Muscle layer of colon (tissue), 2 donors: ENCODE measurements at regions not wholly inside any gene's neighbourhood (a gene's known extent, or its start where the extent isn't known, plus 50 kb on each side); places are given as distances from the start of the nearest gene placed in this dataset.

Experiments used
- H3K27ac ChIP-seq: one replicate; pipeline ENCODE4 v1.7.0; 2013; ENCODE audit warnings: low read depth, mild to moderate bottlenecking, low read length, moderate library complexity
- H3K27me3 ChIP-seq, 2 donors: one replicate each; pipeline ENCODE4 v1.7.0; 2013; ENCODE audit warnings: low read length in 2 of 2, mild to moderate bottlenecking in 2 of 2; ENCODE audit not compliant: insufficient read depth in 2 of 2, control insufficient read depth in 1 of 2
- H3K36me3 ChIP-seq: one replicate; pipeline ENCODE4 v1.7.0; 2013; ENCODE audit warnings: mild to moderate bottlenecking, low read length; ENCODE audit not compliant: insufficient read depth
- H3K4me1 ChIP-seq: one replicate; pipeline ENCODE4 v1.7.0; 2013; ENCODE audit warnings: mild to moderate bottlenecking, low read length; ENCODE audit not compliant: insufficient read depth
- H3K4me3 ChIP-seq, 2 donors: one replicate each; pipeline ENCODE4 v1.7.0; 2013; ENCODE audit warnings: low read length in 2 of 2, low read depth in 1 of 2, mild to moderate bottlenecking in 1 of 2, moderate library complexity in 1 of 2
- H3K9ac ChIP-seq: one replicate; pipeline ENCODE4 v1.7.0; 2013; ENCODE audit warnings: low read length
- H3K9me3 ChIP-seq: one replicate; pipeline ENCODE4 v1.7.0; 2013; ENCODE audit warnings: mild to moderate bottlenecking, low read length
- donor health status: abdominal sarcoma.
- donor health status: Adenocarcinoma of cecum.

DNA sequence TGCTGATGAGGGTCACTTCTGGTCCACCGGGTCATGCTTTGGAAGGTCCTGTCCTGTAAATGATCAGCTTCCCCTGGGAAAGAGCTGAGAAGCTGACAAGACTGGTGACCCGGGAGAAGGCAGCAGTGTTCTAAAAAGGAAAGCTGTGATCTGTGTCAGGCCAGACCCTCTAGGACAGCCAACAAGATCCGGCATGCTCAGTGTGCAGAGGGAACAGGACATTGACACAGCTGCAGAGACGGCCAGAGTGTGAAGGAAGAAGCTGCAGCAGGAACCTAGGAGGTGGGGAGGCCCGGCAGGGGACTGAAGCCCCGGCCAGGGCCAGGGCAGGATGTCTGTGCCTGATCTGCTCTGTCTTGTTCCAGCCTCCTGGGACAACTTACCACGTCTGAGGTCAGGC is 372.7 kb upstream of the ID2 start:
- no peaks in the 10 kb centered on the region for H3K27me3 ChIP-seq
- H3K36me3 ChIP-seq: no peaks in the 10 kb centered on the region
- no peaks in the 10 kb centered on the region for H3K9me3 ChIP-seq
- peaks cover 17% of the 10 kb centered on the region for H3K4me1 ChIP-seq
- no peak overlapping the region for H3K27ac ChIP-seq
- no peak overlapping the region for H3K9ac ChIP-seq
- no peak overlapping the region for H3K4me3 ChIP-seq

DNA sequence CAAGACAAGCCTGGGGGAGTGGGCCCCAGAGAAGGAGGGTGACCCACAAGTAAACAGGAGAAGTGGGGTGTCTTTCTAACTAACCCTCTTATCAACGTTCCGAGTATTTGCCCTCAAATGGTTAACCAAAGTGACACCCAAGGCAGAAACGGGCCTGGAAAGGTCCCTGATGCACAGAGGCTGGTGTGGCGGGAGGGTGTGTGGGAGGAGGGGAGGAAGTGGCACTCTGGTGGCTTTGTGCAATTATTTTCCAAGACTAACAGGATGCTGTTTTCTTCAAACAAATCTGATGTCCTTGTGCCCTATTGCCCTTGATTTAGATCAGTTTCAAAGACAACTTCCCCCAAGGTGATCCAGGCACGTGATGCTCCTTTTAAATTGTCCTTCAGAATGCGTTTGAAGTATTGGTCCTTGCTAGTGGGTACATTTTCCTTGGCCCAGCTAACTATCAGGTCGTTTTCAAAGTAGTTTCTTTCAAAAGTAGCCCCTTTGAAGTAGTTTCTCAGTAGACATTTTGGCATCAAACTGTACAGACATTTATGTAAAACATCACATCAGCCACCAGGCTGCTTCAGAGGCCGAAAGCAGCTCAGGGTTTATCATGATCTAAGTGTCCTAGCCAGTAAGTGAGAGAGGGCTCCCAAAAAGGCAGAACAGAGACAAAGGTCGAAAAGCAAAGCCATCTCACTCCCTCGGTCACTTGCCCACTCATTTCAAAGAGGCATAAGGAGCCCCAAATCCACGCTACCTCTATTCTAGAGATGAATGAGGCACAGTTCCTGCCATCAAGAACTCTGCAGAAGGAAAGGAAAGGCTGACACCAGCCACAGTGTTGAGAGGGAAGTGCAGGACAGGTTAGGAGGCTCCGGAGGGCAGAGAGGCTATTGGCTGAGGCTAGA is 371.1 kb upstream of the ID2 start:
- Histone ChIP-seq H3K4me3 (no peak overlapping the region), H3K9me3 (no peaks in the 10 kb centered on the region), H3K4me1 (peaks cover 14% of the 10 kb centered on the region), H3K36me3 (no peaks in the 10 kb centered on the region), H3K27me3 (no peaks in the 10 kb centered on the region), H3K27ac (no peak overlapping the region), H3K9ac (no peak overlapping the region)

GRCh38 chr2:8312221-8312620 is 369.6 kb upstream of the ID2 start:
- peaks cover 8% of the 10 kb centered on the region for H3K4me1 ChIP-seq
- H3K9me3 ChIP-seq: no peaks in the 10 kb centered on the region
- no peaks in the 10 kb centered on the region for H3K36me3 ChIP-seq
- H3K9ac ChIP-seq: no peak overlapping the region
- no peak overlapping the region for H3K4me3 ChIP-seq
- no peaks in the 10 kb centered on the region for H3K27me3 ChIP-seq
- H3K27ac ChIP-seq: no peak overlapping the region

DNA sequence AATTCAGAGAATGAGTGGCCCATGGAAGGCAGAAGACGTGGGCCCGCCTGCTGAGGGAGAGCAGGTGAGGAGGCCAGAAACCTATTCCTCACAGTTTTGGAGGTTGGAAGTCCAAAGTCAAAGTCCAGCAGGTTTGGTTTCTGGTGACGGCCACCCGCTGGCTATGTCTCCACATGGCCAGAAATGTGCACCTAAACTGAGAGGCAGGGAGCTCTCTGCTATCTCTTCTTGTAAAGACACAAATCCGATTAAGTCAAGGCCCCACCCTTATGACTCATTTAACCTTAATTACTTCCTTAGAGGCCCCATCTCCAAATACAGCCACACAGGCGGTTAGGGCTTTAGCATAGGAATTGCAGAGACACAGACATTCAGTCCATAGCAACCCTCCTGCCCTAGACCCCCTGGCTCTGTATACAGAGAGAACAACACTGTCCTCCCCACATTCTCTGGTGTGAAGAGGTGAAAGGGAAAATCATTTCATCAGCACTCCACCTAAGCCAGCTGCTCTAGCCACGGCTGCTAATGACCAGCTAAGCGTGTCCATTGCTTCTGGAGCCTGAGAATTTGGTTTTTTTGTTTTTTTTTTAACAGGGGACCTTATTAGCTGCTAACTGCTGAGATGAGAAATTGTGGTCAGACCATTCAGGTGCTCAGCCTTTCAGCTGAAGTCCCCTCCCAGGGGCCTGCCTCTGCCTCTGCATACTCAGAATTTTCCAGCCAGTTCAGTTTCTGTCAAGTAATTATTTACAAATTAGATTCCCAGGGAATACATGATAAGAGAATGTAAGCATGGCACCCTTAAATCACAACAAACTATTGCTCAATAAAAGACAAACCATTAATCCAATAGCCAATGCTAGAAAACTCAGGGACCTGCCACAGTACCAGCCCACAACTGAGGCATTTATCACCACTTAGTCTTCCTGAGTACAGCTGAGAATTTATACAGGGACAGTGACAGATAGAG is 368.7 kb upstream of the ID2 start:
- no peak overlapping the region for H3K9ac ChIP-seq
- H3K27ac ChIP-seq: no peak overlapping the region
- H3K4me1 ChIP-seq: peaks cover 8% of the 10 kb centered on the region

DNA sequence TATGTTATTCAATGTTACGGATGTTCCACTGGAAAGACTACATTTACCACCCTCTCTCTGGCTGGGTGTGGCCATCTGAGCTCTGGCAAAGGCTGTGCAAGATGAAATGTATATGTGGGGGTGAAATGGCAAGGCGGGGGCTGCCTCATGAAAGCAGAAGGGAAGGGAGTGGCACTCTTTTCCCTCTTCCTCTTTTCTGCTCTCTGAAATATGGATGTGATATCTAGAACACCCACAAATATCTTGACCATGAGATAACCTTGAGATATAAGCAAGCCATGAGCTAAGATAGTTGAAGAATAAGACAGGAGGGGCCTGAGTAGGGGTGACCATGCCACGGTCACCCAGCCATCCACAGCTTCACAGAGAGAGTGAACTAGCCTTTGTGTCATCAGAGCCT is 367.8 kb upstream of the ID2 start:
- H3K4me3 ChIP-seq: no peak overlapping the region
- no peaks in the 10 kb centered on the region for H3K36me3 ChIP-seq
- H3K9me3 ChIP-seq: no peaks in the 10 kb centered on the region
- H3K27me3 ChIP-seq: no peaks in the 10 kb centered on the region
- no peak overlapping the region for H3K9ac ChIP-seq
- no peak overlapping the region for H3K27ac ChIP-seq
- H3K4me1 ChIP-seq: peaks cover 8% of the 10 kb centered on the region

More for the DNA sequence above, 368.7 kb upstream of the ID2 start:
- Histone ChIP-seq H3K36me3 (no peaks in the 10 kb centered on the region), H3K27me3 (no peaks in the 10 kb centered on the region), H3K4me3 (no peak overlapping the region), H3K9me3 (no peaks in the 10 kb centered on the region)

GRCh38 chr2:8315531-8316165 is 366.2 kb upstream of the ID2 start:
- Histone ChIP-seq H3K4me1 (peaks cover 12% of the 10 kb centered on the region), H3K9me3 (no peaks in the 10 kb centered on the region), H3K27ac (no peak overlapping the region), H3K4me3 (no peak overlapping the region), H3K9ac (no peak overlapping the region), H3K27me3 (no peaks in the 10 kb centered on the region), H3K36me3 (no peaks in the 10 kb centered on the region)

DNA sequence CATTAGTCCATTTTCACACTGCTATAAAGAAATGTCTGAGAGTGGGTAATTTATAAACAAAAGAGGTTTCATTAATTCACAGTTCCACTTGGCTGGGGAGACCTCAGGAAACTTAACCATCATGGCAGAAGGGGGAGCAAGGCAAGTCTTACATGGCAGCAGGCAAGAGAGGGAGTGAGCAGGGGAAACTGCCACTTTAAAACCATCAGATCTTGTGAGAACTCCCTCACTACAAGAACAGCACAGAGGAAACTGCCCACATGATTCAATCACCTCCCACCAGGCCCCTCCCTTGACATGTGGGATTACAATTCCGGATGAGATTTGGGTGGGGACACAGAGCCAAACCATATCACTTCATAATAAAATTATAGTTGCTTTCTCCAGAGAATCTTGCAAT is 365.5 kb upstream of the ID2 start:
- H3K9me3 ChIP-seq: no peaks in the 10 kb centered on the region
- peaks cover 13% of the 10 kb centered on the region for H3K4me1 ChIP-seq
- no peak overlapping the region for H3K4me3 ChIP-seq
- no peak overlapping the region for H3K27ac ChIP-seq
- no peaks in the 10 kb centered on the region for H3K36me3 ChIP-seq
- H3K27me3 ChIP-seq: no peaks in the 10 kb centered on the region
- H3K9ac ChIP-seq: no peak overlapping the region

- Histone ChIP-seq H3K27me3 (no peaks in the 10 kb centered on the region), H3K9me3 (no peaks in the 10 kb centered on the region), H3K27ac (no peak overlapping the region), H3K9ac (no peak overlapping the region), H3K4me3 (no peak overlapping the region), H3K36me3 (no peaks in the 10 kb centered on the region), H3K4me1 (peaks cover 13% of the 10 kb centered on the region)
Observed at GRCh38 chr2:8317418-8317817, 364.4 kb upstream of the ID2 start.

GRCh38 chr2:8319219-8319618 is 362.6 kb upstream of the ID2 start:
- no peaks in the 10 kb centered on the region for H3K27me3 ChIP-seq
- no peak overlapping the region for H3K9ac ChIP-seq
- H3K36me3 ChIP-seq: no peaks in the 10 kb centered on the region
- H3K4me3 ChIP-seq: no peak overlapping the region
- H3K9me3 ChIP-seq: no peaks in the 10 kb centered on the region
- H3K27ac ChIP-seq: no peak overlapping the region
- peaks cover 13% of the 10 kb centered on the region for H3K4me1 ChIP-seq

DNA sequence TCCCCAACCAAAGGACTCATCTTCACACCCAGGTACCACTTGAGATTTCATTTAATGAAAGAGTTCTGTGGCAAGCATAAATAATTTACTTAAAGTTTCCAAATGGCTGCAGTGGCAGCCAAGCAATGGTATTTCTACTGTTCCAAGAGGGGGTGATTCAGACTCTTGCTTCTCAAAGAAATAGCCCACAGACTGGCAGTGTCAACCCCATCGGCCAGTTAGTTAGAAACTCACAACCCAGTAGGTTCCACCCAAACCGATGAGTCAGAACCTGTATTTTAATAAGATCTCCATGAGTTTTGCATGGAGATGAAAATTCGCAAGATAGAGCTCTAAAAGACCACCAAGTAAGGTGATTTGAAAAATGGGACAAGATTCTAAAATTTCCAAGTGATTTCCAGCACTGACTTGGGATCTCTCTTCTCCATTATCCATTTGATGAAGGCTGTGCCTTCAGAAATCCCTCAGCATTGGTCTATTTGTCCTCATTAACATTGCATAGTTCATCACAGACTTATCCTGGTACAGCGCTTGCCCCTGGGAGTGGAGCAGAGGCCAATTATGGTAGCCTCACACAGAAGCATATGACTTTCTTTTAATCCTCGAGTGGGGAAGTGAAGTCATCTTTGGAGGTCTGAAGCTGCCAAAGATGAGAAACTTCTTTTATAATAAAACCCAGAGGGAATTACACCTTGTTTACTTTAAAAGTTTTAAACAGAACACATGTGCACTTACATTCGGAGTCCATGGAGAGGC is 361.4 kb upstream of the ID2 start:
- Histone ChIP-seq H3K27me3 (no peaks in the 10 kb centered on the region), H3K9ac (no peak overlapping the region), H3K9me3 (no peaks in the 10 kb centered on the region), H3K27ac (no peak overlapping the region), H3K4me1 (peaks cover 12% of the 10 kb centered on the region), H3K36me3 (no peaks in the 10 kb centered on the region), H3K4me3 (no peak overlapping the region)
